Neuronal stem cell (in vitro differentiated cells): ENCODE measurements at regions not wholly inside any gene's neighbourhood (a gene's known extent, or its start where the extent isn't known, plus 50 kb on each side); places are given as distances from the start of the nearest gene placed in this dataset.
"Not testable (repeated sequence)": the region's sequence is repeated elsewhere in the genome, so short reads cannot be mapped to it uniquely, and the experiment has no call there.

Experiments used
- DNase-seq: peaks from one replicate; pipeline ENCODE4 v3.0.0-alpha.2; 2013; ENCODE audit warnings: low spot score
- H2AFZ ChIP-seq: one replicate; pipeline ENCODE4 v1.6.1; 2013; ENCODE audit warnings: mild to moderate bottlenecking, low read length, inconsistent platforms
- H2AK5ac ChIP-seq: 2 replicates; pipeline ENCODE4 v1.6.1; 2013; ENCODE audit warnings: low read depth, mild to moderate bottlenecking, inconsistent platforms, low read length, moderate library complexity, mixed read lengths
- H2BK120ac ChIP-seq: 2 replicates; pipeline ENCODE4 v1.6.1; 2013; ENCODE audit warnings: low read depth, mild to moderate bottlenecking, inconsistent platforms, low read length, moderate library complexity, mixed read lengths
- H2BK12ac ChIP-seq: one replicate; pipeline ENCODE4 v1.6.1; 2013; ENCODE audit warnings: low read length, inconsistent platforms
- H2BK15ac ChIP-seq: 2 replicates; pipeline ENCODE4 v1.6.1; 2013; ENCODE audit warnings: mild to moderate bottlenecking, low read length, inconsistent platforms, mixed read lengths
- H2BK5ac ChIP-seq: one replicate; pipeline ENCODE4 v1.6.1; 2013; ENCODE audit warnings: inconsistent platforms, mild to moderate bottlenecking, low read length, moderate library complexity
- H3K14ac ChIP-seq: one replicate; pipeline ENCODE4 v1.6.1; 2013; ENCODE audit warnings: low read length, inconsistent platforms
- H3K18ac ChIP-seq: 2 replicates; pipeline ENCODE4 v1.6.1; 2013; ENCODE audit warnings: low read length, inconsistent platforms
- H3K23ac ChIP-seq: 2 replicates; pipeline ENCODE4 v1.6.1; 2013; ENCODE audit warnings: low read depth, mild to moderate bottlenecking, mixed read lengths, low read length, inconsistent platforms; ENCODE audit not compliant: poor library complexity
- H3K27ac ChIP-seq: replicated peaks from 3 replicates; pipeline ENCODE4 v1.5.1; 2013; ENCODE audit warnings: low read length, inconsistent platforms
- H3K27me3 ChIP-seq, 3 experiments: 2 replicates each; pipeline ENCODE4 v1.6.1; 2013; ENCODE audit warnings: low read length in 3 of 3, mild to moderate bottlenecking in 2 of 3, inconsistent platforms in 1 of 3, low read depth in 1 of 3, mixed read lengths in 1 of 3, moderate library complexity in 1 of 3; ENCODE audit not compliant: control insufficient read depth in 3 of 3, insufficient read depth in 3 of 3
- H3K36me3 ChIP-seq, 2 donors: replicated peaks in 1 of 2; 2 replicates each; pipeline ENCODE4 v1.6.1; 2013; ENCODE audit warnings: low read length in 2 of 2; ENCODE audit not compliant: control insufficient read depth in 2 of 2, insufficient read depth in 2 of 2
- H3K4ac ChIP-seq: 2 replicates; pipeline ENCODE4 v1.6.1; 2013; ENCODE audit warnings: inconsistent platforms, mild to moderate bottlenecking, low read length, moderate library complexity
- H3K4me1 ChIP-seq, 2 donors: 1 replicate in 1 of 2; 2 replicates in 1 of 2; pipeline ENCODE4 v1.6.1; 2013; ENCODE audit warnings: low read length in 2 of 2, low read depth in 1 of 2; ENCODE audit not compliant: control insufficient read depth in 2 of 2, insufficient read depth in 1 of 2
- H3K4me2 ChIP-seq: one replicate; pipeline ENCODE4 v1.6.1; 2013; ENCODE audit warnings: mild to moderate bottlenecking, low read length, inconsistent platforms; ENCODE audit not compliant: insufficient read depth, poor library complexity, severe bottlenecking
- H3K4me3 ChIP-seq, 2 donors: 2 replicates each; pipeline ENCODE4 v1.5.1; 2013; ENCODE audit warnings: low read length in 2 of 2, mild to moderate bottlenecking in 2 of 2, inconsistent platforms in 1 of 2, moderate library complexity in 1 of 2
- H3K79me1 ChIP-seq: one replicate; pipeline ENCODE4 v1.6.1; 2013; ENCODE audit warnings: low read depth, mild to moderate bottlenecking, inconsistent platforms, low read length, moderate library complexity
- H3K9ac ChIP-seq: one replicate; pipeline ENCODE4 v1.6.1; 2013; ENCODE audit warnings: mild to moderate bottlenecking, low read depth, low read length, inconsistent platforms; ENCODE audit not compliant: poor library complexity
- H3K9me3 ChIP-seq, 2 donors: replicated peaks in 1 of 2; 2 replicates each; pipeline versions ENCODE3 to v1.6.1; 2013; ENCODE audit warnings: low read length in 2 of 2, mild to moderate bottlenecking in 2 of 2, inconsistent platforms in 1 of 2, low read depth in 1 of 2, mixed read lengths in 1 of 2, moderate library complexity in 1 of 2; ENCODE audit not compliant: control insufficient read depth in 2 of 2, insufficient read depth in 1 of 2
- H4K8ac ChIP-seq: one replicate; pipeline ENCODE4 v1.6.1; 2013; ENCODE audit warnings: low read depth, mild to moderate bottlenecking, inconsistent platforms, low read length, moderate library complexity
- H4K91ac ChIP-seq: one replicate; pipeline ENCODE4 v1.6.1; 2013; ENCODE audit warnings: low read length, low read depth, mild to moderate bottlenecking, inconsistent platforms; ENCODE audit not compliant: poor library complexity
- WGBS, 2 donors: extraction: QIAGEN DNeasy Blood & Tissue Kit; methylation state at CpG; one replicate each; pipeline ENCODE4 v1.1.7; 2013; ENCODE audit warnings: missing lambda C conversion rate in 2 of 2, mixed read lengths in 1 of 2; ENCODE audit not compliant: insufficient read length in 2 of 2, insufficient replicate concordance in 1 of 2; ENCODE audit errors: extremely low coverage in 2 of 2; 5-methylcytosine and 5-hydroxymethylcytosine counted together

DNA sequence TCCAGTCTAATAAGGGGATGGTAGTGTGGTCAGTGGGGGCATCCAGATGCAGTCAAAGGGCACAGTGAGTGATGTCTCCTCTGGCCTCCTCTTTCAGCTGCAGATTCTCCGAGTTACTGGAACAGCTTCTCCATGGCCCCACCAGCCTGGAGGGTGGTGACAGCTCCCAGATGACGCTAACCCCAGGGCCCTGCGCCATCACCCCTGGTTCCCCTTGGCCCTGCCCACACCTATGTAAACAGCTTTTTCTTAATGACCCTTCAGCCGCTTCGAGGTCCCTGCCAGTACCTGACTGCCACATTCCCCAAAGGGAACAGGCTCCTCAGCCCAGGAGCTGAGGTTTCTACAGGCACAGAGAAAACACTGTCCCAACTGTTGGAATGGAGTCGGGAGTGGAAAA, 235.0 kb downstream of the POTED start:
- not testable (repeated sequence) for H3K27me3 ChIP-seq, H4K91ac ChIP-seq, H3K27ac ChIP-seq, H3K79me1 ChIP-seq, H2AFZ ChIP-seq, H3K18ac ChIP-seq, H2BK12ac ChIP-seq, H3K4ac ChIP-seq, H3K23ac ChIP-seq, H2AK5ac ChIP-seq, H3K9me3 ChIP-seq, H3K9ac ChIP-seq, H3K36me3 ChIP-seq, DNase-seq, H3K4me2 ChIP-seq, H3K4me1 ChIP-seq, H3K14ac ChIP-seq, H3K4me3 ChIP-seq, H4K8ac ChIP-seq, H2BK120ac ChIP-seq, H2BK5ac ChIP-seq, H2BK15ac ChIP-seq
- no CpG with 5 or more reads among the region's 6 CpGs for WGBS, 2 donors

DNA sequence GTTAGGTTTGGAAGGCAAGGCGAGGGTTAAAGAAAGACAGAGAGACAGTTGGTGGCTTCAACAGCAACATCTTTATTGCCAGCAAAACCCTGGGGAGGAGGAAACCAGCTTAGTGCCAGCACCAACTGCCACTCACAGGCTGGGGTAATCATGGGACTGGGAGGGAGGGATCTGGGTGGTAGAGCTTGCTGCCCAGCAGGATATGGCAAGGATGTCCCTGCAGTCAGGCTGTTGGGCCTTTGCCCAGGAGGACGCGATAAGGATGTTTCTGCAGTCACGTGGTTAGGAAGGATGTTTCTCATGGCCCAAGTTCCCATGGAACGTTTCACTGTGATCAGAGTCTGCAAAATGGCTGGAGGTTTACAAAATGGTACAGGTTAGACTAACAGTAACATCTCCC, 233.5 kb downstream of the POTED start:
- not testable (repeated sequence) for H3K4me2 ChIP-seq, H3K27ac ChIP-seq, H3K79me1 ChIP-seq, H2BK5ac ChIP-seq, H3K4ac ChIP-seq, H2BK15ac ChIP-seq, H3K4me3 ChIP-seq, H3K4me1 ChIP-seq, H3K9me3 ChIP-seq, H3K9ac ChIP-seq, H3K27me3 ChIP-seq, H2AK5ac ChIP-seq, H2AFZ ChIP-seq, H4K91ac ChIP-seq, H3K18ac ChIP-seq, DNase-seq, H2BK120ac ChIP-seq, H3K14ac ChIP-seq, H4K8ac ChIP-seq, H3K23ac ChIP-seq, H3K36me3 ChIP-seq, H2BK12ac ChIP-seq
- no CpG with 5 or more reads among the region's 5 CpGs for WGBS, 2 donors

DNA sequence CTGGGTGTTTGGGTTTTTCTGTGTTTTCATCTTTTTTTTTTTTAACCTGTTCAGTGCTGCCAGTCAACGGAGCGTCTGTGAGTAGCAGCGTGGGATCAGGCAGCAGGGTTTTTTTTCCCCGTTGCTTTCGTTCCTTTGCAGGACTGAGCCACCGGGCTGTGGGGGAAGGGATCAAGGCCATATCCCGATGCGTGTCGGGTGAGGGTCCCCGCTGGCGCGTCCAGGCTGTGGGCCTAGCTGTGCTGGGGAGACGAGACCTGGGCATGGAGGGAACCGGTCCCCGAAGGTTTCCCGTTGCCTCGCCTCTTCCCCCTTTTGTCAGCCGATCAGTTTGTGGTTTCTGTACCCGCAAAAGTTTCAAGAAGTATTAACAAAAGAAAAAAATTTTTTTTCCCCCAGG, 218.1 kb downstream of the POTED start:
- not testable (repeated sequence) for DNase-seq, H3K27ac ChIP-seq, H3K4ac ChIP-seq, H3K9ac ChIP-seq, H4K91ac ChIP-seq, H2BK5ac ChIP-seq, H3K27me3 ChIP-seq, H2BK15ac ChIP-seq, H3K18ac ChIP-seq, H2BK120ac ChIP-seq, H2BK12ac ChIP-seq, H3K36me3 ChIP-seq, H3K4me1 ChIP-seq, H3K4me3 ChIP-seq, H3K23ac ChIP-seq, H3K4me2 ChIP-seq, H4K8ac ChIP-seq, H3K79me1 ChIP-seq, H2AK5ac ChIP-seq, H2AFZ ChIP-seq, H3K9me3 ChIP-seq, H3K14ac ChIP-seq
- WGBS, 2 donors = no CpG with 5 or more reads among the region's 19 CpGs

DNA sequence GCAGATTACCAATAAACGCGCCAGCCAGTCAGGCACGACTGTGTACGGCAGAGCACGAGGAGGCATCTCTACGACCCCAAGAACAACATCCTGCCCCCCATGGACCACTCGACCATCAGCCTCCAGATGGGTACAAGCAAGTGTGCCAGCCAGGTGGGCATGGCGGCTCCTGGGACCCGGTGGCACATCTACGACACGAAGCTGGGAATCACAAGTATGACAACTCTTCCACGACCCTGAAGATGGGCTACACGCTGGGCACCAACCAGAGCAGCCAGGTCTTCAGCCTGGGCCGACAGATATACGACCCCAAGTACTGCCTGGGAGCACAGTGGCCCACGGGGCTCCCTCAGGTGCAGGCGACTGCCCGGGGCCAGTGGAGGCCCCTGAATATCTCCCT, 217.6 kb downstream of the POTED start:
- H2AK5ac ChIP-seq = no peak overlapping the region
- no peak overlapping the region for H2BK15ac ChIP-seq
- H2BK120ac ChIP-seq = no peak overlapping the region
- H3K14ac ChIP-seq = no peak overlapping the region
- no peak overlapping the region for H2BK5ac ChIP-seq
- no peaks in the 10 kb centered on the region for H3K9me3 ChIP-seq
- no peak overlapping the region for H3K18ac ChIP-seq
- no peaks in the 10 kb centered on the region for H3K79me1 ChIP-seq
- H3K4me1 ChIP-seq = no peaks in the 10 kb centered on the region
- H3K23ac ChIP-seq = no peak overlapping the region
- no peak overlapping the region for H4K8ac ChIP-seq
- no peak overlapping the region for H4K91ac ChIP-seq
- no peak for DNase-seq
- H2AFZ ChIP-seq = no peak overlapping the region
- no peak overlapping the region for H3K4me2 ChIP-seq
- H3K36me3 ChIP-seq = no peaks in the 10 kb centered on the region
- no peak overlapping the region for H3K4me3 ChIP-seq
- peaks cover 0 to 2% (median 0%) of the 10 kb centered on the region in 3 experiments for H3K27me3 ChIP-seq
- H3K4ac ChIP-seq = no peak overlapping the region
- no peak overlapping the region for H3K27ac ChIP-seq
- H3K9ac ChIP-seq = no peak overlapping the region
- H2BK12ac ChIP-seq = no peak overlapping the region
- no CpG with 5 or more reads among the region's 18 CpGs for WGBS, 2 donors
